Neuronal stem cell (in vitro differentiated cells): ENCODE measurements at regions not wholly inside any gene's neighbourhood (a gene's known extent, or its start where the extent isn't known, plus 50 kb on each side); places are given as distances from the start of the nearest gene placed in this dataset.

ENCODE experiments used
- DNase-seq: peaks from one replicate; pipeline ENCODE4 v3.0.0-alpha.2; 2013; ENCODE audit warnings: low spot score
- H2AFZ ChIP-seq: one replicate; pipeline ENCODE4 v1.6.1; 2013; ENCODE audit warnings: mild to moderate bottlenecking, low read length, inconsistent platforms
- H2AK5ac ChIP-seq: 2 replicates; pipeline ENCODE4 v1.6.1; 2013; ENCODE audit warnings: low read depth, mild to moderate bottlenecking, inconsistent platforms, low read length, moderate library complexity, mixed read lengths
- H2BK120ac ChIP-seq: 2 replicates; pipeline ENCODE4 v1.6.1; 2013; ENCODE audit warnings: low read depth, mild to moderate bottlenecking, inconsistent platforms, low read length, moderate library complexity, mixed read lengths
- H2BK12ac ChIP-seq: one replicate; pipeline ENCODE4 v1.6.1; 2013; ENCODE audit warnings: low read length, inconsistent platforms
- H2BK15ac ChIP-seq: 2 replicates; pipeline ENCODE4 v1.6.1; 2013; ENCODE audit warnings: mild to moderate bottlenecking, low read length, inconsistent platforms, mixed read lengths
- H2BK5ac ChIP-seq: one replicate; pipeline ENCODE4 v1.6.1; 2013; ENCODE audit warnings: inconsistent platforms, mild to moderate bottlenecking, low read length, moderate library complexity
- H3K14ac ChIP-seq: one replicate; pipeline ENCODE4 v1.6.1; 2013; ENCODE audit warnings: low read length, inconsistent platforms
- H3K18ac ChIP-seq: 2 replicates; pipeline ENCODE4 v1.6.1; 2013; ENCODE audit warnings: low read length, inconsistent platforms
- H3K23ac ChIP-seq: 2 replicates; pipeline ENCODE4 v1.6.1; 2013; ENCODE audit warnings: low read depth, mild to moderate bottlenecking, mixed read lengths, low read length, inconsistent platforms; ENCODE audit not compliant: poor library complexity
- H3K27ac ChIP-seq: replicated peaks from 3 replicates; pipeline ENCODE4 v1.5.1; 2013; ENCODE audit warnings: low read length, inconsistent platforms
- H3K27me3 ChIP-seq, 3 experiments: 2 replicates each; pipeline ENCODE4 v1.6.1; 2013; ENCODE audit warnings: low read length in 3 of 3, mild to moderate bottlenecking in 2 of 3, inconsistent platforms in 1 of 3, low read depth in 1 of 3, mixed read lengths in 1 of 3, moderate library complexity in 1 of 3; ENCODE audit not compliant: control insufficient read depth in 3 of 3, insufficient read depth in 3 of 3
- H3K36me3 ChIP-seq, 2 donors: replicated peaks in 1 of 2; 2 replicates each; pipeline ENCODE4 v1.6.1; 2013; ENCODE audit warnings: low read length in 2 of 2; ENCODE audit not compliant: control insufficient read depth in 2 of 2, insufficient read depth in 2 of 2
- H3K4ac ChIP-seq: 2 replicates; pipeline ENCODE4 v1.6.1; 2013; ENCODE audit warnings: inconsistent platforms, mild to moderate bottlenecking, low read length, moderate library complexity
- H3K4me1 ChIP-seq, 2 donors: 1 replicate in 1 of 2; 2 replicates in 1 of 2; pipeline ENCODE4 v1.6.1; 2013; ENCODE audit warnings: low read length in 2 of 2, low read depth in 1 of 2; ENCODE audit not compliant: control insufficient read depth in 2 of 2, insufficient read depth in 1 of 2
- H3K4me2 ChIP-seq: one replicate; pipeline ENCODE4 v1.6.1; 2013; ENCODE audit warnings: mild to moderate bottlenecking, low read length, inconsistent platforms; ENCODE audit not compliant: insufficient read depth, poor library complexity, severe bottlenecking
- H3K4me3 ChIP-seq, 2 donors: 2 replicates each; pipeline ENCODE4 v1.5.1; 2013; ENCODE audit warnings: low read length in 2 of 2, mild to moderate bottlenecking in 2 of 2, inconsistent platforms in 1 of 2, moderate library complexity in 1 of 2
- H3K79me1 ChIP-seq: one replicate; pipeline ENCODE4 v1.6.1; 2013; ENCODE audit warnings: low read depth, mild to moderate bottlenecking, inconsistent platforms, low read length, moderate library complexity
- H3K9ac ChIP-seq: one replicate; pipeline ENCODE4 v1.6.1; 2013; ENCODE audit warnings: mild to moderate bottlenecking, low read depth, low read length, inconsistent platforms; ENCODE audit not compliant: poor library complexity
- H3K9me3 ChIP-seq, 2 donors: replicated peaks in 1 of 2; 2 replicates each; pipeline versions ENCODE3 to v1.6.1; 2013; ENCODE audit warnings: low read length in 2 of 2, mild to moderate bottlenecking in 2 of 2, inconsistent platforms in 1 of 2, low read depth in 1 of 2, mixed read lengths in 1 of 2, moderate library complexity in 1 of 2; ENCODE audit not compliant: control insufficient read depth in 2 of 2, insufficient read depth in 1 of 2
- H4K8ac ChIP-seq: one replicate; pipeline ENCODE4 v1.6.1; 2013; ENCODE audit warnings: low read depth, mild to moderate bottlenecking, inconsistent platforms, low read length, moderate library complexity
- H4K91ac ChIP-seq: one replicate; pipeline ENCODE4 v1.6.1; 2013; ENCODE audit warnings: low read length, low read depth, mild to moderate bottlenecking, inconsistent platforms; ENCODE audit not compliant: poor library complexity
- WGBS, 2 donors: extraction: QIAGEN DNeasy Blood & Tissue Kit; methylation state at CpG; one replicate each; pipeline ENCODE4 v1.1.7; 2013; ENCODE audit warnings: missing lambda C conversion rate in 2 of 2, mixed read lengths in 1 of 2; ENCODE audit not compliant: insufficient read length in 2 of 2, insufficient replicate concordance in 1 of 2; ENCODE audit errors: extremely low coverage in 2 of 2; 5-methylcytosine and 5-hydroxymethylcytosine counted together

GRCh38 chr7:32403463-32404229, 86.5 kb downstream of the LSM5 start:
- Histone ChIP-seq H3K36me3 (no peaks in the 10 kb centered on the region), H3K4ac (no peak overlapping the region), H3K4me1 (no peaks in the 10 kb centered on the region), H3K9ac (no peak overlapping the region), H2BK12ac (no peak overlapping the region), H2BK15ac (no peak overlapping the region), H3K4me3 (no peak overlapping the region), H3K27ac (no peak overlapping the region), H3K9me3 (no peaks in the 10 kb centered on the region), H3K79me1 (no peaks in the 10 kb centered on the region), H3K18ac (no peak overlapping the region), H4K8ac (no peak overlapping the region), H3K23ac (no peak overlapping the region), H3K4me2 (no peak overlapping the region), H2BK5ac (no peak overlapping the region), H2AFZ (no peak overlapping the region), H3K14ac (no peak overlapping the region), H3K27me3 (no peaks in the 10 kb centered on the region), H4K91ac (no peak overlapping the region), H2BK120ac (no peak overlapping the region), H2AK5ac (no peak overlapping the region)
- WGBS, 2 donors, result no CpG with 5 or more reads among the region's 11 CpGs
- DNase-seq, result no peak

DNA sequence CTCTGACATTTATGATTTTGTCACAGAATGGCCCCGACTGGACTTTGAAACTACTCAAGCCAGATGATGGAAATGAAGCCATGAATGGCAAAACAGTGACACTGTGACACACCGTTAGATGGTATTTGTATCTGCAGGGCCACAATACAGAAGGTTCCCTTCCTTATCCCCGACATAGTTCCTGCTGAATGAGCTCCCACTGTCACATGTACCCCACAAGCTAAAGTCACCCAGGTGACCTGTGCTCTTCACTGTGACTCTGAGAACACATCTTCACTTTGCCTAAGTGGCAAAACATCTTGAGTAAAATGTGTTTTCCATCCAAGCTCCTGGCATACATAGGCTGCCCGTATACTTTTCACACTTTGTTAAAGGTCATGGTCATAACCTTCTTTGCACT, 89.5 kb downstream of the LSM5 start:
- no peak overlapping the region for H4K8ac ChIP-seq
- H3K14ac ChIP-seq, result no peak overlapping the region
- no peak overlapping the region for H2BK12ac ChIP-seq
- H3K36me3 ChIP-seq, result no peaks in the 10 kb centered on the region
- H2AK5ac ChIP-seq, result no peak overlapping the region
- H3K4me3 ChIP-seq, result no peak overlapping the region
- no CpG with 5 or more reads among the region's 4 CpGs for WGBS, 2 donors
- H3K27ac ChIP-seq, result no peak overlapping the region
- no peak overlapping the region for H2BK15ac ChIP-seq
- H4K91ac ChIP-seq, result no peak overlapping the region
- no peak overlapping the region for H3K23ac ChIP-seq
- H3K9ac ChIP-seq, result no peak overlapping the region
- H2BK120ac ChIP-seq, result no peak overlapping the region
- H2BK5ac ChIP-seq, result no peak overlapping the region
- no peaks in the 10 kb centered on the region for H3K79me1 ChIP-seq
- no peak overlapping the region for H2AFZ ChIP-seq
- H3K9me3 ChIP-seq, result no peaks in the 10 kb centered on the region
- H3K4me2 ChIP-seq, result no peak overlapping the region
- no peaks in the 10 kb centered on the region for H3K27me3 ChIP-seq
- no peak overlapping the region for H3K4ac ChIP-seq
- H3K18ac ChIP-seq, result no peak overlapping the region
- H3K4me1 ChIP-seq, result no peaks in the 10 kb centered on the region
- no peak for DNase-seq

GRCh38 chr7:32399311-32399710, 90.9 kb downstream of the LSM5 start:
- no CpG with 5 or more reads among the region's 3 CpGs for WGBS, 2 donors
- Histone ChIP-seq H3K36me3 (no peaks in the 10 kb centered on the region), H3K23ac (no peak overlapping the region), H2AK5ac (no peak overlapping the region), H2BK15ac (no peak overlapping the region), H2BK120ac (no peak overlapping the region), H4K91ac (no peak overlapping the region), H3K27ac (no peak overlapping the region), H2AFZ (no peak overlapping the region), H2BK5ac (no peak overlapping the region), H3K14ac (no peak overlapping the region), H3K4me3 (no peak overlapping the region), H3K4me2 (no peak overlapping the region), H3K18ac (no peak overlapping the region), H3K79me1 (no peaks in the 10 kb centered on the region), H3K27me3 (no peaks in the 10 kb centered on the region), H3K9me3 (no peaks in the 10 kb centered on the region), H3K4me1 (no peaks in the 10 kb centered on the region), H3K9ac (no peak overlapping the region), H4K8ac (no peak overlapping the region), H2BK12ac (no peak overlapping the region), H3K4ac (no peak overlapping the region)
- DNase-seq, result no peak

GRCh38 chr7:32395168-32395567, 95.0 kb downstream of the LSM5 start:
- Histone ChIP-seq H3K4me2 (no peak overlapping the region), H3K27ac (no peak overlapping the region), H3K18ac (no peak overlapping the region), H2AK5ac (no peak overlapping the region), H3K14ac (no peak overlapping the region), H3K36me3 (no peaks in the 10 kb centered on the region), H3K9ac (no peak overlapping the region), H3K79me1 (no peaks in the 10 kb centered on the region), H3K9me3 (no peaks in the 10 kb centered on the region), H3K23ac (no peak overlapping the region), H3K4me3 (no peak overlapping the region), H2BK15ac (no peak overlapping the region), H4K91ac (no peak overlapping the region), H4K8ac (no peak overlapping the region), H2BK12ac (no peak overlapping the region), H3K4ac (no peak overlapping the region), H2BK5ac (no peak overlapping the region), H2BK120ac (no peak overlapping the region), H3K4me1 (no peaks in the 10 kb centered on the region), H3K27me3 (no peaks in the 10 kb centered on the region), H2AFZ (no peak overlapping the region)
- WGBS, 2 donors, result no CpG with 5 or more reads among the region's 1 CpG
- DNase-seq, result no peak
